ENCODE measurements at regions not wholly inside any gene's neighbourhood (a gene's known extent, or its start where the extent isn't known, plus 50 kb on each side); places are given as distances from the start of the nearest gene placed in this dataset.
A peak's percentile ranks its signal among the peaks of the same experiment; 100 is the strongest.

DNA sequence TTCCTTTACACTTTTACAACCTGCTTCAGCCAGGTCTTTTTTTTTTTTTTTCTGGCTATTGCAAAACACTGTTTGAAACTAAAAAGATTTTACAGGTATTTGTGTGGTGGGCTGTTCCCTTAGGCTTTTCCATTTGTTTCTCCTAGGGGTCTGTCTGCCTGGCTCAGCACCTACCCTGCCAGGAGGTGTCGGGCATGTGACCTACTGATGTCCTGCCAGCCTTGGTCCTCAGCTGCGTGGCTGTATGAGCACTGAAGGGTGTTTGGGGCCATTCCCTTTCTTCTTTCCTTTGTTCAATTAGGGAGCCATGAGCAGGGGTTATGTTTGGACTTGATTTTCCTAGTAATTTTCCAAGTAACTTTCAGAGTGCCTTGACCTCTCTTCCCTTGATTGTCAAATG is 269.2 kb upstream of the SALL1 start:
- Histone ChIP-seq H3K4me3 (no peak overlapping the region), H3K36me3 (ENCODE audit: control insufficient read depth in 4 of 4, insufficient read depth in 4 of 4, low read length in 4 of 4) (no peaks in the 10 kb centered on the region), H3K27me3 (ENCODE audit: control insufficient read depth in 3 of 3, insufficient read depth in 3 of 3, low read length in 2 of 3) (peaks cover 0 to 3% (median 0%) of the 10 kb centered on the region in 3 donors), H3K4me1 (ENCODE audit: control insufficient read depth in 5 of 5, insufficient read depth in 5 of 5, low read length in 5 of 5) (no peaks in the 10 kb centered on the region), H3K9ac (ENCODE audit: insufficient read depth in 1 of 2, low read length in 2 of 2) (no peak overlapping the region), H3K27ac (ENCODE audit: low read depth in 1 of 2, low read length in 1 of 2) (no peak overlapping the region), H3K9me3 (ENCODE audit: control insufficient read depth in 4 of 4, insufficient read depth in 3 of 4, low read length in 3 of 4) (no peaks in the 10 kb centered on the region)
- ATAC-seq (ENCODE audit: insufficient read depth, low FRiP score): no peak
- 50 to 51% methylated on average over 2 of the region's 2 CpGs for WGBS, 2 donors
- TF ChIP-seq, protein P1, sequence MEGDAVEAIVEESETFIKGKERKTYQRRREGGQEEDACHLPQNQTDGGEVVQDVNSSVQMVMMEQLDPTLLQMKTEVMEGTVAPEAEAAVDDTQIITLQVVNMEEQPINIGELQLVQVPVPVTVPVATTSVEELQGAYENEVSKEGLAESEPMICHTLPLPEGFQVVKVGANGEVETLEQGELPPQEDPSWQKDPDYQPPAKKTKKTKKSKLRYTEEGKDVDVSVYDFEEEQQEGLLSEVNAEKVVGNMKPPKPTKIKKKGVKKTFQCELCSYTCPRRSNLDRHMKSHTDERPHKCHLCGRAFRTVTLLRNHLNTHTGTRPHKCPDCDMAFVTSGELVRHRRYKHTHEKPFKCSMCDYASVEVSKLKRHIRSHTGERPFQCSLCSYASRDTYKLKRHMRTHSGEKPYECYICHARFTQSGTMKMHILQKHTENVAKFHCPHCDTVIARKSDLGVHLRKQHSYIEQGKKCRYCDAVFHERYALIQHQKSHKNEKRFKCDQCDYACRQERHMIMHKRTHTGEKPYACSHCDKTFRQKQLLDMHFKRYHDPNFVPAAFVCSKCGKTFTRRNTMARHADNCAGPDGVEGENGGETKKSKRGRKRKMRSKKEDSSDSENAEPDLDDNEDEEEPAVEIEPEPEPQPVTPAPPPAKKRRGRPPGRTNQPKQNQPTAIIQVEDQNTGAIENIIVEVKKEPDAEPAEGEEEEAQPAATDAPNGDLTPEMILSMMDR (IDR thresholded peaks at IDR 0.05; ENCODE audit: control extremely low read depth, extremely low read depth): no peak
- no peak for DNase-seq

DNA sequence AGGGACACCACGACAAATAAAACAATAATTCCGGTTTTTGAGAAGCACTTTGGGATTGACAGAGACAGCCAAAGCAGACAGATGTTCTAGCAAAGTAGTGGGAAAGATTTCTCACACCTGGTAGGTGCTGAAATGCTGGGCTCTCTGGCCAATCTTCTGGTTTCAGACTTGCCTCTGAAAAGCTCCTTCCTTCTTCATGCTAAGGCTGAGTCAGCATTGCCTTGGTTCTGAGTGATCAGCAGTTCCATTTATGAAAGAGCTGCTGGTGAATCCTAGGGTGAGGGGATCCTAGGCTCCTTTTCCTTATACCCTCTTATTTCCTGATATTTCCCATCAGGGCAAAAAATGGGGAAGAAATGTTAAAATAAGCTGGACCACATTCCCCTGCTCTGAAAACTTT is 268.7 kb upstream of the SALL1 start:
- H3K27ac ChIP-seq (ENCODE audit: low read depth in 1 of 2, low read length in 1 of 2): no peak overlapping the region

GRCh38 chr16:51418258-51418657 is 267.2 kb upstream of the SALL1 start:
- Histone ChIP-seq H3K27me3 (ENCODE audit: control insufficient read depth in 3 of 3, insufficient read depth in 3 of 3, low read length in 2 of 3) (peaks cover 0 to 3% (median 0%) of the 10 kb centered on the region in 3 donors), H3K27ac (ENCODE audit: low read depth in 1 of 2, low read length in 1 of 2) (no peak overlapping the region), H3K36me3 (ENCODE audit: control insufficient read depth in 4 of 4, insufficient read depth in 4 of 4, low read length in 4 of 4) (no peaks in the 10 kb centered on the region), H3K9me3 (ENCODE audit: control insufficient read depth in 4 of 4, insufficient read depth in 3 of 4, low read length in 3 of 4) (no peaks in the 10 kb centered on the region), H3K4me1 (ENCODE audit: control insufficient read depth in 5 of 5, insufficient read depth in 5 of 5, low read length in 5 of 5) (no peaks in the 10 kb centered on the region), H3K9ac (ENCODE audit: insufficient read depth in 1 of 2, low read length in 2 of 2) (no peak overlapping the region), H3K4me3 (no peak overlapping the region)
- whole genome bisulfite sequencing, 2 donors: 76 to 77% methylated on average over 6 of the region's 6 CpGs
- TF ChIP-seq, protein P1 (IDR thresholded peaks at IDR 0.05; ENCODE audit: control extremely low read depth, extremely low read depth): no peak
- DNase-seq: no peak
- no peak for ATAC-seq (ENCODE audit: insufficient read depth, low FRiP score)

More for the DNA sequence above, 268.7 kb upstream of the SALL1 start:
- TF ChIP-seq, protein P1 (IDR thresholded peaks at IDR 0.05; ENCODE audit: control extremely low read depth, extremely low read depth): no peak
- WGBS, 2 donors: 65 to 66% methylated on average over 2 of the region's 2 CpGs
- H3K27me3 ChIP-seq (ENCODE audit: control insufficient read depth in 3 of 3, insufficient read depth in 3 of 3, low read length in 2 of 3): peaks cover 0 to 3% (median 0%) of the 10 kb centered on the region in 3 donors
- no peaks in the 10 kb centered on the region for H3K9me3 ChIP-seq (ENCODE audit: control insufficient read depth in 4 of 4, insufficient read depth in 3 of 4, low read length in 3 of 4)
- DNase-seq (no peak), ATAC-seq (ENCODE audit: insufficient read depth, low FRiP score) (no peak)
- H3K36me3 ChIP-seq (ENCODE audit: control insufficient read depth in 4 of 4, insufficient read depth in 4 of 4, low read length in 4 of 4): no peaks in the 10 kb centered on the region
- no peak overlapping the region for H3K4me3 ChIP-seq
- H3K4me1 ChIP-seq (ENCODE audit: control insufficient read depth in 5 of 5, insufficient read depth in 5 of 5, low read length in 5 of 5): no peaks in the 10 kb centered on the region
- no peak overlapping the region for H3K9ac ChIP-seq (ENCODE audit: insufficient read depth in 1 of 2, low read length in 2 of 2)

- Histone ChIP-seq H3K27ac (ENCODE audit: low read depth in 1 of 2, low read length in 1 of 2) (no peak overlapping the region), H3K4me1 (ENCODE audit: control insufficient read depth in 5 of 5, insufficient read depth in 5 of 5, low read length in 5 of 5) (no peaks in the 10 kb centered on the region), H3K9me3 (ENCODE audit: control insufficient read depth in 4 of 4, insufficient read depth in 3 of 4, low read length in 3 of 4) (no peaks in the 10 kb centered on the region), H3K4me3 (no peak overlapping the region), H3K9ac (ENCODE audit: insufficient read depth in 1 of 2, low read length in 2 of 2) (no peak overlapping the region), H3K36me3 (ENCODE audit: control insufficient read depth in 4 of 4, insufficient read depth in 4 of 4, low read length in 4 of 4) (no peaks in the 10 kb centered on the region), H3K27me3 (ENCODE audit: control insufficient read depth in 3 of 3, insufficient read depth in 3 of 3, low read length in 2 of 3) (peaks cover 0 to 3% (median 0%) of the 10 kb centered on the region in 3 donors)
- TF ChIP-seq, protein P1 (IDR thresholded peaks at IDR 0.05; ENCODE audit: control extremely low read depth, extremely low read depth): no peak
- 82 to 85% methylated on average over 6 of the region's 6 CpGs for WGBS, 2 donors
- DNase-seq (peak in 1 of 3 donors; percentile 37), ATAC-seq (ENCODE audit: insufficient read depth, low FRiP score) (no peak)
These were observed 265.9 kb upstream of the SALL1 start for GRCh38 chr16:51416926-51417325.

All from lung (tissue), 11 donors.